BE2C (cell line): ENCODE measurements at regions not wholly inside any gene's neighbourhood (a gene's known extent, or its start where the extent isn't known, plus 50 kb on each side); places are given as distances from the start of the nearest gene placed in this dataset.

Experiments
- DNase-seq: peaks from one replicate; pipeline ENCODE4 v3.0.0-alpha.2; 2020
- H3K27me3 ChIP-seq: fragments of 250-450 bp; sonication (Bioruptor Pico); 2 replicates; pipeline ENCODE4 v1.5.1; 2020; ENCODE audit warnings: mild to moderate bottlenecking
- H3K36me3 ChIP-seq: fragments of 250-450 bp; sonication (Bioruptor Pico); 2 replicates; pipeline ENCODE4 v1.5.1; 2020; ENCODE audit warnings: mild to moderate bottlenecking
- H3K4me1 ChIP-seq: fragments of 250-450 bp; sonication (Bioruptor Pico); 2 replicates; pipeline ENCODE4 v1.5.1; 2020
- H3K4me3 ChIP-seq: 2 replicates; pipeline ENCODE4 v1.5.1; 2011; ENCODE audit warnings: low read depth, low read length
- H3K9me3 ChIP-seq: fragments of 250-450 bp; sonication (Bioruptor Pico); 2 replicates; pipeline ENCODE4 v1.5.1; 2020
- TF ChIP-seq, protein P1 (sequence below): IDR thresholded peaks from 2 replicates; pipeline ENCODE4 v1.5.1; 2012; ENCODE audit warnings: mild to moderate bottlenecking, low read depth, low read length

DNA sequence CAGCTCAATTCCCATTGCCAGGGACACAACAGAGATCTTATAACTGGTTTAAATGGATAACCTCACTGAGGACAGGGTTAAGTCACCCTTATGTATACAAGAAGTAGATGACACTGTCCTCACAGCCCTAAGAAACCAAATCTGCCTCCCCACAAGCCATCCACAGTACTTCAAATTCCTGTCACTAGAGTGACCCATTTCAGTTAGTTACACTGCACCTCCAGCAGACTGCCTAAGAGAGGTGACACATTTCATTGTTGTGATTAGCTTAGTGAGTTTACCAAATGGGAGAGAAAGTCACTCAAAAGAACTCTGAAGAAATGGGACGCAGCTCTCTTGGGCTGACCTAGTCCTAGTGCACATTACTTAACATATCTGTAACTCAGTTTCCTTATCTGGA is 53.6 kb upstream of the HTR1A start:
- Histone ChIP-seq H3K27me3 (no peaks in the 10 kb centered on the region), H3K36me3 (no peaks in the 10 kb centered on the region), H3K9me3 (no peaks in the 10 kb centered on the region), H3K4me1 (no peaks in the 10 kb centered on the region), H3K4me3 (no peak overlapping the region)
- DNase-seq: no peak
- TF ChIP-seq, protein P1, sequence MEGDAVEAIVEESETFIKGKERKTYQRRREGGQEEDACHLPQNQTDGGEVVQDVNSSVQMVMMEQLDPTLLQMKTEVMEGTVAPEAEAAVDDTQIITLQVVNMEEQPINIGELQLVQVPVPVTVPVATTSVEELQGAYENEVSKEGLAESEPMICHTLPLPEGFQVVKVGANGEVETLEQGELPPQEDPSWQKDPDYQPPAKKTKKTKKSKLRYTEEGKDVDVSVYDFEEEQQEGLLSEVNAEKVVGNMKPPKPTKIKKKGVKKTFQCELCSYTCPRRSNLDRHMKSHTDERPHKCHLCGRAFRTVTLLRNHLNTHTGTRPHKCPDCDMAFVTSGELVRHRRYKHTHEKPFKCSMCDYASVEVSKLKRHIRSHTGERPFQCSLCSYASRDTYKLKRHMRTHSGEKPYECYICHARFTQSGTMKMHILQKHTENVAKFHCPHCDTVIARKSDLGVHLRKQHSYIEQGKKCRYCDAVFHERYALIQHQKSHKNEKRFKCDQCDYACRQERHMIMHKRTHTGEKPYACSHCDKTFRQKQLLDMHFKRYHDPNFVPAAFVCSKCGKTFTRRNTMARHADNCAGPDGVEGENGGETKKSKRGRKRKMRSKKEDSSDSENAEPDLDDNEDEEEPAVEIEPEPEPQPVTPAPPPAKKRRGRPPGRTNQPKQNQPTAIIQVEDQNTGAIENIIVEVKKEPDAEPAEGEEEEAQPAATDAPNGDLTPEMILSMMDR: no peak
